ENCODE measurements at regions not wholly inside any gene's neighbourhood (a gene's known extent, or its start where the extent isn't known, plus 50 kb on each side); places are given as distances from the start of the nearest gene placed in this dataset.

GRCh38 chr9:29939559-29939958 lies 2366.3 kb upstream of the C9orf72 start:
- H2BK120ac ChIP-seq (replicated peaks; ENCODE audit: low read depth, low read length) = no peak overlapping the region
- no peak for FAIRE-seq
- no peak overlapping the region for H2BK20ac ChIP-seq (ENCODE audit: low read length)
- no peak overlapping the region for H2BK15ac ChIP-seq (ENCODE audit: low read length)
- H3K56ac ChIP-seq (replicated peaks; ENCODE audit: insufficient read length, low read depth, low read length) = no peak overlapping the region
- POLR2A ChIA-PET (ENCODE audit: partially characterized antibody) = no interaction called here
- no peak overlapping the region for H2BK5ac ChIP-seq (ENCODE audit: low read depth, low read length)
- H4K20me1 ChIP-seq (replicated peaks in 1 of 2; ENCODE audit: control insufficient read depth in 1 of 2, insufficient read depth in 2 of 2, low read length in 2 of 2) = no peaks in the 10 kb centered on the region
- H3K79me2 ChIP-seq (ENCODE audit: control insufficient read depth in 1 of 2, insufficient read depth in 2 of 2, low read length in 2 of 2) = no peaks in the 10 kb centered on the region
- no peak overlapping the region for H3K4me2 ChIP-seq (ENCODE audit: insufficient read depth in 1 of 2, low read depth in 2 of 2, low read length in 2 of 2)
- no peak overlapping the region for H3K9ac ChIP-seq (replicated peaks in 1 of 4; ENCODE audit: extremely low read depth in 1 of 4, low read depth in 3 of 4, low read length in 3 of 4)
- no peak overlapping the region for H2AK5ac ChIP-seq (ENCODE audit: low read depth, low read length)
- peak overlapping the region; percentile 38 for H3K4ac ChIP-seq (replicated peaks; ENCODE audit: insufficient read length, low read depth, low read length)
- no peak overlapping the region for H3K4me3 ChIP-seq (ENCODE audit: extremely low read depth in 1 of 4, insufficient read depth in 2 of 4, low read depth in 3 of 4, low read length in 4 of 4)
- no peak overlapping the region for H4K91ac ChIP-seq (replicated peaks; ENCODE audit: insufficient read length, low read length)
- no peak overlapping the region for H3K14ac ChIP-seq (ENCODE audit: insufficient read length)
- DNase-seq (ENCODE audit: low read depth in 1 of 2, low spot score in 2 of 2) = no peak
- H3K36me3 ChIP-seq (ENCODE audit: control insufficient read depth in 2 of 4, insufficient read depth in 4 of 4, low read length in 3 of 4) = no peaks in the 10 kb centered on the region
- 0 out of 2 replicates have a peak overlapping the region, but pooled peaks have one; percentile 31 for H2AFZ ChIP-seq (ENCODE audit: low read length)
- H4K5ac ChIP-seq (ENCODE audit: insufficient read length, low read depth, low read length) = no peak overlapping the region
- WGBS, 2 experiments (ENCODE audit: extremely low coverage in 1 of 2, insufficient coverage in 1 of 2, insufficient read length in 1 of 2, insufficient replicate concordance in 2 of 2, low coverage in 1 of 2, low lambda C conversion rate in 2 of 2, missing lambda C conversion rate in 1 of 2) = 95% methylated on average over 3 of the region's 3 CpGs; no CpG with 5 or more reads in 1 of the 2 experiments
- no peaks in the 10 kb centered on the region for H3K9me3 ChIP-seq (ENCODE audit: insufficient read depth in 2 of 2, low read depth in 1 of 2, low read length in 1 of 2)
- H3K18ac ChIP-seq (ENCODE audit: extremely low read depth, low read length) = no peak overlapping the region
- H3K27ac ChIP-seq (ENCODE audit: low read depth, low read length) = no peak overlapping the region
- H3K23ac ChIP-seq (ENCODE audit: insufficient read length) = no peak overlapping the region
- no peaks in the 10 kb centered on the region for H3K79me1 ChIP-seq (ENCODE audit: low read depth, low read length)
- no peaks in the 10 kb centered on the region for H3K27me3 ChIP-seq (replicated peaks in 1 of 4; ENCODE audit: control insufficient read depth in 3 of 4, extremely low read depth in 1 of 4, insufficient read depth in 3 of 4, low read length in 3 of 4)
- no peaks in the 10 kb centered on the region for H3K4me1 ChIP-seq (replicated peaks in 1 of 4; ENCODE audit: control insufficient read depth in 3 of 4, insufficient read depth in 4 of 4, low read length in 3 of 4)
- H2BK12ac ChIP-seq (ENCODE audit: low read depth, low read length) = no peak overlapping the region
- H4K8ac ChIP-seq (ENCODE audit: extremely low read depth, insufficient read depth, low read length) = no peak overlapping the region
- CTCF ChIA-PET (ENCODE audit: partially characterized antibody) = no interaction called here
- no peaks in the 10 kb centered on the region for H3K23me2 ChIP-seq (ENCODE audit: low read depth, low read length)
- TF ChIP-seq KDM4A (IDR thresholded peaks at IDR 0.05; ENCODE audit: low read depth, low read length, severe bottlenecking) (no peak), KDM5A (IDR thresholded peaks at IDR 0.05; ENCODE audit: low read length) (no peak), JUN (IDR thresholded peaks at IDR 0.05; ENCODE audit: low read depth, low read length) (no peak), SRF (IDR thresholded peaks at IDR 0.05; ENCODE audit: low read depth, low read length) (no peak), CTCF (IDR thresholded peaks at IDR 0.05; ENCODE audit: control extremely low read depth in 1 of 3, insufficient read depth in 1 of 3, low read depth in 1 of 3, low read length in 3 of 3) (no peak), BACH1 (IDR thresholded peaks at IDR 0.05; ENCODE audit: low read length) (no peak), SP1 (IDR thresholded peaks at IDR 0.05; ENCODE audit: low read depth, low read length) (no peak), EGR1 (IDR thresholded peaks at IDR 0.05; ENCODE audit: borderline replicate concordance, low read depth, low read length) (no peak), MAX (IDR thresholded peaks at IDR 0.05) (no peak), CBX5 (IDR thresholded peaks at IDR 0.05; ENCODE audit: low read depth, low read length) (no peak), NRF1 (IDR thresholded peaks at IDR 0.05; ENCODE audit: low read depth, low read length) (no peak), GABPA (IDR thresholded peaks at IDR 0.05; ENCODE audit: borderline replicate concordance, insufficient read depth, low read length) (no peak), MAFK (IDR thresholded peaks at IDR 0.05; ENCODE audit: low read depth, low read length) (no peak)
